ENCODE measurements at regions not wholly inside any gene's neighbourhood (a gene's known extent, or its start where the extent isn't known, plus 50 kb on each side); places are given as distances from the start of the nearest gene placed in this dataset.

GRCh38 chr14:71473843-71474242, 458.4 kb upstream of the RGS6 start (continued):
- TF ChIP-seq U2AF2 (optimal IDR thresholded peaks at IDR 0.05; ENCODE audit: low read depth, low read length) (no peak), HDAC8 (tag; IDR thresholded peaks at IDR 0.05) (no peak), ZNF3 (CRISPR knock-in tag; IDR thresholded peaks at IDR 0.05) (no peak)

DNA sequence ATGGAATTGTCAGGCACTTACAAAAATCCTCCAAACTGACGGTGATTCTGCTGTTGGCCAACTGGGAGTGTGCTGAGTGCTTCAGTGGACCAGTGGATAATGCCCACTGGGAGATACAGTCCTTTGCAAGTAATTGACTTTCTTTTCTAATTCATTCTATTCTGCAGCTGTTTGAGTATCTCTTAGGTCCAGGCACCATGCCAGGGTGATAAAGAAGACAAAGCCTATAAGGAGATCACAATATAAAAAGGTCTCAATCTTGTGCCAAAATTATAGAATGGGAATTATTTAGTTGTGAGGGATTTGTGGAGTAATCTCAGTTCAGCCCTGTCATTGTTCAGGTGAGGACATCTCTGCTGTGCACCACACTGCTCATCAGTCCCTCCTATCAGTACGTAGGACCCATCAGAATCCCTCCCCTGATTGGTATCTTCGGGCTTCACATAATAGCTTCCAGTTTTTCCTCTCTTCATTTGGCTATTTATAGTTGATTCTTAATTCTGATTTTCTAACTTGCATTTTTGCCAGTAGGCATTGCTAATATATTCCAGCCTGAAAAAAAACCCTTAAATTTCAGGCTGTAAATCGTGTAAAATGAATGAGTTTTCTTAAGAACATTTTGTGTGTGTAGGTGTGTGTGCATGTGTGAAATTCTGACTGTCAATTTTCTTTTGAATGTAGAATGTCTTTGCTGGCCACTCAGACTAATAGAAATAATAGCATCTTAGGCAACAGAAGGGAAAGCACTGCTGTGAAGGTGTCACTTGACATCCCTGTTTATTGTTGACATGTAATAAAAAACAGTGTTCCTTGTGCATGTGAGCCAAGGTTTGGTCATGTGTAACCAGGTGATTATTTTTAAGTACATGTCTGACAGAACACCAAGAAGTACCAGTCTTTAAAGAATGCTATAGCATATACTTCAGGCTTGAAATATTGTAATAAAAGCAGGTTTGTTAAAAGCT, 457.6 kb upstream of the RGS6 start:
- POLR2A ChIA-PET, result no interaction called here
- CTCF ChIA-PET (ENCODE audit: low intra/inter-chr PET ratio), result no interaction called here
- Histone ChIP-seq H3K4me3 (no peak overlapping the region), H3K4me1 (replicated peaks in 1 of 2; ENCODE audit: control insufficient read depth in 2 of 2, insufficient read depth in 2 of 2, low read length in 2 of 2) (peaks cover 0 to 5% of the 10 kb centered on the region in 2 experiments; a peak in 2 of 5 replicates), H3K27ac (ENCODE audit: extremely low read depth, low read depth, low read length) (no peak overlapping the region), H2AFZ (ENCODE audit: low read depth, low read length) (no peak overlapping the region), H3K4me2 (ENCODE audit: insufficient read depth, low read length) (no peak overlapping the region), H3K36me3 (ENCODE audit: control insufficient read depth, insufficient read depth, low read length) (no peaks in the 10 kb centered on the region), H4K20me1 (replicated peaks; ENCODE audit: control insufficient read depth, insufficient read depth, low read length) (no peaks in the 10 kb centered on the region), H3K9me1 (ENCODE audit: control insufficient read depth, insufficient read depth, low read length) (no peaks in the 10 kb centered on the region), H3K79me2 (ENCODE audit: control insufficient read depth, insufficient read depth, low read length) (no peaks in the 10 kb centered on the region), H3K9ac (ENCODE audit: insufficient read depth in 1 of 2, low read depth in 2 of 2, low read length in 2 of 2) (no peak overlapping the region), H3K9me3 (replicated peaks; ENCODE audit: control insufficient read depth, insufficient read depth, low read depth, low read length) (no peaks in the 10 kb centered on the region), H3K27me3 (ENCODE audit: control insufficient read depth in 2 of 2, insufficient read depth in 2 of 2, low read length in 2 of 2) (no peaks in the 10 kb centered on the region)
- FAIRE-seq, result no peak
- intact Hi-C loops (cut with micrococcal nuclease) (no loop called here), in situ Hi-C loops (cut with MboI) (no loop called here)
- 36% methylated on average over 4 of the region's 4 CpGs for WGBS (ENCODE audit: insufficient coverage, low coverage, missing lambda C conversion rate)
- ATAC-seq, result no peak
- no peak for DNase-seq (ENCODE audit: extremely low read depth in 1 of 4, low spot score in 3 of 4)
- no TSS peak for BruUV-seq (replicated peaks)
- TF ChIP-seq ZNF134 (CRISPR knock-in tag; conservative IDR thresholded peaks at IDR 0.05) (no peak), ZBTB1 (CRISPR knock-in tag; IDR thresholded peaks at IDR 0.05; ENCODE audit: borderline replicate concordance, low read depth) (no peak), DPF2 (IDR thresholded peaks at IDR 0.05) (no peak), RFX7 (CRISPR knock-in tag; IDR thresholded peaks at IDR 0.05) (no peak), FOXK2 (conservative IDR thresholded peaks at IDR 0.05 in 1 of 2, IDR thresholded peaks at IDR 0.05 in 1 of 2; ENCODE audit: low read depth in 2 of 2) (no peak), RNF219 (CRISPR knock-in tag; IDR thresholded peaks at IDR 0.05) (no peak), TCFL5 (CRISPR knock-in tag; conservative IDR thresholded peaks at IDR 0.05) (no peak), CCAR2 (IDR thresholded peaks at IDR 0.05; ENCODE audit: low read depth, low read length) (no peak), ZNF445 (CRISPR knock-in tag; IDR thresholded peaks at IDR 0.05; ENCODE audit: low read depth) (no peak), ZNF146 (CRISPR knock-in tag; IDR thresholded peaks at IDR 0.05; ENCODE audit: unreplicated experiment) (no peak), NFIC (IDR thresholded peaks at IDR 0.05) (no peak), SMAD2 (IDR thresholded peaks at IDR 0.05; ENCODE audit: low read depth, low read length) (no peak), ZNF316 (IDR thresholded peaks at IDR 0.05) (no peak)
- TF ChIP-seq, protein P1, sequence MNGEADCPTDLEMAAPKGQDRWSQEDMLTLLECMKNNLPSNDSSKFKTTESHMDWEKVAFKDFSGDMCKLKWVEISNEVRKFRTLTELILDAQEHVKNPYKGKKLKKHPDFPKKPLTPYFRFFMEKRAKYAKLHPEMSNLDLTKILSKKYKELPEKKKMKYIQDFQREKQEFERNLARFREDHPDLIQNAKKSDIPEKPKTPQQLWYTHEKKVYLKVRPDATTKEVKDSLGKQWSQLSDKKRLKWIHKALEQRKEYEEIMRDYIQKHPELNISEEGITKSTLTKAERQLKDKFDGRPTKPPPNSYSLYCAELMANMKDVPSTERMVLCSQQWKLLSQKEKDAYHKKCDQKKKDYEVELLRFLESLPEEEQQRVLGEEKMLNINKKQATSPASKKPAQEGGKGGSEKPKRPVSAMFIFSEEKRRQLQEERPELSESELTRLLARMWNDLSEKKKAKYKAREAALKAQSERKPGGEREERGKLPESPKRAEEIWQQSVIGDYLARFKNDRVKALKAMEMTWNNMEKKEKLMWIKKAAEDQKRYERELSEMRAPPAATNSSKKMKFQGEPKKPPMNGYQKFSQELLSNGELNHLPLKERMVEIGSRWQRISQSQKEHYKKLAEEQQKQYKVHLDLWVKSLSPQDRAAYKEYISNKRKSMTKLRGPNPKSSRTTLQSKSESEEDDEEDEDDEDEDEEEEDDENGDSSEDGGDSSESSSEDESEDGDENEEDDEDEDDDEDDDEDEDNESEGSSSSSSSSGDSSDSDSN (IDR thresholded peaks at IDR 0.05; ENCODE audit: borderline replicate concordance in 1 of 2, low read depth in 2 of 2, low read length in 2 of 2), result no peak

All from K562 (cell line).